Neuronal stem cell (in vitro differentiated cells): ENCODE measurements at regions not wholly inside any gene's neighbourhood (a gene's known extent, or its start where the extent isn't known, plus 50 kb on each side); places are given as distances from the start of the nearest gene placed in this dataset.

ENCODE experiments used
- DNase-seq: peaks from one replicate; pipeline ENCODE4 v3.0.0-alpha.2; 2013; ENCODE audit warnings: low spot score
- H2AFZ ChIP-seq: one replicate; pipeline ENCODE4 v1.6.1; 2013; ENCODE audit warnings: mild to moderate bottlenecking, low read length, inconsistent platforms
- H2AK5ac ChIP-seq: 2 replicates; pipeline ENCODE4 v1.6.1; 2013; ENCODE audit warnings: low read depth, mild to moderate bottlenecking, inconsistent platforms, low read length, moderate library complexity, mixed read lengths
- H2BK120ac ChIP-seq: 2 replicates; pipeline ENCODE4 v1.6.1; 2013; ENCODE audit warnings: low read depth, mild to moderate bottlenecking, inconsistent platforms, low read length, moderate library complexity, mixed read lengths
- H2BK12ac ChIP-seq: one replicate; pipeline ENCODE4 v1.6.1; 2013; ENCODE audit warnings: low read length, inconsistent platforms
- H2BK15ac ChIP-seq: 2 replicates; pipeline ENCODE4 v1.6.1; 2013; ENCODE audit warnings: mild to moderate bottlenecking, low read length, inconsistent platforms, mixed read lengths
- H2BK5ac ChIP-seq: one replicate; pipeline ENCODE4 v1.6.1; 2013; ENCODE audit warnings: inconsistent platforms, mild to moderate bottlenecking, low read length, moderate library complexity
- H3K14ac ChIP-seq: one replicate; pipeline ENCODE4 v1.6.1; 2013; ENCODE audit warnings: low read length, inconsistent platforms
- H3K18ac ChIP-seq: 2 replicates; pipeline ENCODE4 v1.6.1; 2013; ENCODE audit warnings: low read length, inconsistent platforms
- H3K23ac ChIP-seq: 2 replicates; pipeline ENCODE4 v1.6.1; 2013; ENCODE audit warnings: low read depth, mild to moderate bottlenecking, mixed read lengths, low read length, inconsistent platforms; ENCODE audit not compliant: poor library complexity
- H3K27ac ChIP-seq: replicated peaks from 3 replicates; pipeline ENCODE4 v1.5.1; 2013; ENCODE audit warnings: low read length, inconsistent platforms
- H3K27me3 ChIP-seq, 3 experiments: 2 replicates each; pipeline ENCODE4 v1.6.1; 2013; ENCODE audit warnings: low read length in 3 of 3, mild to moderate bottlenecking in 2 of 3, inconsistent platforms in 1 of 3, low read depth in 1 of 3, mixed read lengths in 1 of 3, moderate library complexity in 1 of 3; ENCODE audit not compliant: control insufficient read depth in 3 of 3, insufficient read depth in 3 of 3
- H3K36me3 ChIP-seq, 2 donors: replicated peaks in 1 of 2; 2 replicates each; pipeline ENCODE4 v1.6.1; 2013; ENCODE audit warnings: low read length in 2 of 2; ENCODE audit not compliant: control insufficient read depth in 2 of 2, insufficient read depth in 2 of 2
- H3K4ac ChIP-seq: 2 replicates; pipeline ENCODE4 v1.6.1; 2013; ENCODE audit warnings: inconsistent platforms, mild to moderate bottlenecking, low read length, moderate library complexity
- H3K4me1 ChIP-seq, 2 donors: 1 replicate in 1 of 2; 2 replicates in 1 of 2; pipeline ENCODE4 v1.6.1; 2013; ENCODE audit warnings: low read length in 2 of 2, low read depth in 1 of 2; ENCODE audit not compliant: control insufficient read depth in 2 of 2, insufficient read depth in 1 of 2
- H3K4me2 ChIP-seq: one replicate; pipeline ENCODE4 v1.6.1; 2013; ENCODE audit warnings: mild to moderate bottlenecking, low read length, inconsistent platforms; ENCODE audit not compliant: insufficient read depth, poor library complexity, severe bottlenecking
- H3K4me3 ChIP-seq, 2 donors: 2 replicates each; pipeline ENCODE4 v1.5.1; 2013; ENCODE audit warnings: low read length in 2 of 2, mild to moderate bottlenecking in 2 of 2, inconsistent platforms in 1 of 2, moderate library complexity in 1 of 2
- H3K79me1 ChIP-seq: one replicate; pipeline ENCODE4 v1.6.1; 2013; ENCODE audit warnings: low read depth, mild to moderate bottlenecking, inconsistent platforms, low read length, moderate library complexity
- H3K9ac ChIP-seq: one replicate; pipeline ENCODE4 v1.6.1; 2013; ENCODE audit warnings: mild to moderate bottlenecking, low read depth, low read length, inconsistent platforms; ENCODE audit not compliant: poor library complexity
- H3K9me3 ChIP-seq, 2 donors: replicated peaks in 1 of 2; 2 replicates each; pipeline versions ENCODE3 to v1.6.1; 2013; ENCODE audit warnings: low read length in 2 of 2, mild to moderate bottlenecking in 2 of 2, inconsistent platforms in 1 of 2, low read depth in 1 of 2, mixed read lengths in 1 of 2, moderate library complexity in 1 of 2; ENCODE audit not compliant: control insufficient read depth in 2 of 2, insufficient read depth in 1 of 2
- H4K8ac ChIP-seq: one replicate; pipeline ENCODE4 v1.6.1; 2013; ENCODE audit warnings: low read depth, mild to moderate bottlenecking, inconsistent platforms, low read length, moderate library complexity
- H4K91ac ChIP-seq: one replicate; pipeline ENCODE4 v1.6.1; 2013; ENCODE audit warnings: low read length, low read depth, mild to moderate bottlenecking, inconsistent platforms; ENCODE audit not compliant: poor library complexity
- WGBS, 2 donors: extraction: QIAGEN DNeasy Blood & Tissue Kit; methylation state at CpG; one replicate each; pipeline ENCODE4 v1.1.7; 2013; ENCODE audit warnings: missing lambda C conversion rate in 2 of 2, mixed read lengths in 1 of 2; ENCODE audit not compliant: insufficient read length in 2 of 2, insufficient replicate concordance in 1 of 2; ENCODE audit errors: extremely low coverage in 2 of 2; 5-methylcytosine and 5-hydroxymethylcytosine counted together

DNA sequence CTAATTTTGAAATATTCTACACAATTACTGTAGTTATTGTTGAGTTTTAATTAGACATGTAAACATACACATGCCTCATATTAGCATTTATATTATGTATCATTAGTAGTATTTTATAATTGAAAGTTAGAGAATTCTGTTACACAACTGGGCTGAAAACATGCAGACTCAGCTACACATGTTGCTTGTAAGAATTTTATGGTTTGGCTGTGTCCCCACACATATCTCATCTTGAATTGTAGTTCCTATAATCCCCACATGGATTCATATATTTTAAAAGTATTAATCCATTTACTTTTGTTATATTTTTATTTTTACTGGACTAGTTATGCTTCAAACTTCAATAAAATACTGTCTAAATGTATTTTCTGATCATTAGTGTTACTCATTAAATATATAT lies 2075.3 kb upstream of the C9orf72 start:
- no peak overlapping the region for H3K23ac ChIP-seq
- no peak overlapping the region for H2BK12ac ChIP-seq
- H4K8ac ChIP-seq: no peak overlapping the region
- no peak overlapping the region for H3K4ac ChIP-seq
- H2AK5ac ChIP-seq: no peak overlapping the region
- no peaks in the 10 kb centered on the region for H3K9me3 ChIP-seq
- no peak overlapping the region for H3K9ac ChIP-seq
- H3K4me3 ChIP-seq: no peak overlapping the region
- no peaks in the 10 kb centered on the region for H3K36me3 ChIP-seq
- no peak overlapping the region for H3K18ac ChIP-seq
- no peak overlapping the region for H3K27ac ChIP-seq
- no peak overlapping the region for H4K91ac ChIP-seq
- no peak overlapping the region for H2AFZ ChIP-seq
- no peak overlapping the region for H3K4me2 ChIP-seq
- H3K79me1 ChIP-seq: no peaks in the 10 kb centered on the region
- no peaks in the 10 kb centered on the region for H3K27me3 ChIP-seq
- H2BK5ac ChIP-seq: no peak overlapping the region
- H2BK15ac ChIP-seq: no peak overlapping the region
- H3K14ac ChIP-seq: no peak overlapping the region
- H3K4me1 ChIP-seq: no peaks in the 10 kb centered on the region
- no peak for DNase-seq
- H2BK120ac ChIP-seq: no peak overlapping the region

DNA sequence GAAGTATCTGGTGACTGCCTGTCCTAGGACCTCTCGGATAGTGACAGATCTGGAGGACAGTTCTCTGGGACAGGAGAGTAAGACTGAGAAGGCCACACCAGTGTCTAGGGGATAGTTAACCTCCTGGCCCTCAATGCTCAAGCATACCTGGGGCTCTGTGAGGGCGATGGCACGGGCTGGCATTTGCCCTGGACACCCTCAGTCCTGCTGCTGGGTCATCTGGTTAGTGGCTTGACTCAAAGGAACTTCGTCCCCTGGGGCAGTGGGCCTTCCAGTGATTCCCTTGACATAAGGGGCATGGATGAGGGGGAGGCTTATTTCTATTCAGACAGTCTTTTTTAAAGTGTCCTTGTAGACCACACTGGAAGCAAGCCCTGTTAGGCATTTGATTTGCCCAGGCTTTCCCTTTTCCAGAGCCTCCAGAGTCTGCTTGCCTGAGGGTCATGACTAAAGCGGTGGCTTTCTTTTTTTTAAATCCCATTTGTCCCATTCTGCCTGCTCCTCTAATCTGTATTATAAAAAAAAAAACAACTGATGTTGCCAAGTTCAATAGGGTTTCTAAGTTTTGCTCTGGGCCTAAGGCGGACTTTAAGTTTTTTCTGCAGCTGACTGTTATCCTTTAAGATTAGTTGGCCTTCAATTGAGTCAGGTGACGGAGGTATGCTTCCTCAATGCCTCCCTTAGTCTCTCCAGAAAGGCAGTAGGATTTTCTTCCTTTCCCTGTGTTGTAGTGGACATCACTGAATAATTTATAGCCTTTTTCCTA lies 2083.5 kb upstream of the C9orf72 start:
- Histone ChIP-seq H3K4ac (no peak overlapping the region), H2BK12ac (no peak overlapping the region), H2AFZ (no peak overlapping the region), H3K36me3 (no peaks in the 10 kb centered on the region), H3K4me3 (no peak overlapping the region), H3K14ac (no peak overlapping the region), H3K9me3 (no peaks in the 10 kb centered on the region), H4K91ac (no peak overlapping the region), H2BK120ac (no peak overlapping the region), H3K9ac (no peak overlapping the region), H4K8ac (no peak overlapping the region), H3K79me1 (no peaks in the 10 kb centered on the region), H2BK15ac (no peak overlapping the region), H2AK5ac (no peak overlapping the region), H3K23ac (no peak overlapping the region), H3K4me2 (no peak overlapping the region), H3K27me3 (no peaks in the 10 kb centered on the region), H3K18ac (no peak overlapping the region), H3K27ac (no peak overlapping the region), H2BK5ac (no peak overlapping the region), H3K4me1 (no peaks in the 10 kb centered on the region)
- WGBS, 2 donors: no CpG with 5 or more reads among the region's 7 CpGs
- DNase-seq: no peak

DNA sequence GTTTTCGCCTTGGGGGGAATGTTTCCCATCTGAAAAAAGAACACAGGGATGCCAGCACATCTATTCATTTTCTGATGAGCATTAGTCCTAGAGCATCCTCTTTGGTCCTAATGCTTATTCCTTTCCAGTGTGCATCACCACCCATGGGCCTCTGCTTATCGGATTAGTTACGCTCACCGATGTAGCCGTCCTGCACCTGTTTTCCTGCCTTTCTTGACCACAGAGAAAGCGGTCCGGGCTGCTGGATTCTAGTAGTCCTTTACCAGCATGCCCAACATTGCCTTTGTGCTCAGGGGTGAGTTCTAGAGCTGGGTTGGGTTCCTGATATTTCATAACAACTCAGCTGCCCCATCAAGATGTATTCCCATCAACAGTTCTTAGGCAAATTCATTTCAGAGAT lies 2084.5 kb upstream of the C9orf72 start:
- Histone ChIP-seq H3K18ac (no peak overlapping the region), H4K91ac (no peak overlapping the region)

DNA sequence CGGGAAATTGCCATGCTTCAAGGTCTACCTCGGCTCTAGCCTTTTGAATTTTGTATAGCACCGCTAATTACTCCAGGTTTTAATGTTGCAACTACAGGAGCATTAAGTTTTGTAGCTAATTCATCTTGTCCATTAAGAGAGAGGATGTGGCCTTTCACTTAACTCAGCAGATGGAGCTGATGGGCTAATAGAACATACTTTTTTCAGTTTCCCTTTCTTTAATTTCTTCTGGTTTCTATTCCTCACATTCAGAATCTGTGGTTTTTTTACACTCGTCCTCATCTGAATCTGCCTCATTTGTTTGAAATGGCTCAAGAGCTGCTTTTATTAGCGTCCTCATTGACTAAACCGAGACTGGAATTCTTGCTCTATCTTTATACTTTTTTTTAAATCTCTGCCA lies 2085.7 kb upstream of the C9orf72 start:
- Histone ChIP-seq H2AFZ (no peak overlapping the region), H3K9me3 (no peaks in the 10 kb centered on the region), H4K91ac (no peak overlapping the region), H2AK5ac (no peak overlapping the region), H3K79me1 (no peaks in the 10 kb centered on the region), H2BK5ac (no peak overlapping the region), H3K27ac (no peak overlapping the region), H3K4me3 (no peak overlapping the region), H4K8ac (no peak overlapping the region), H3K23ac (no peak overlapping the region), H3K4me1 (no peaks in the 10 kb centered on the region), H2BK120ac (no peak overlapping the region), H3K4ac (no peak overlapping the region), H2BK12ac (no peak overlapping the region), H3K18ac (no peak overlapping the region), H3K4me2 (no peak overlapping the region), H3K27me3 (no peaks in the 10 kb centered on the region), H3K36me3 (no peaks in the 10 kb centered on the region), H3K14ac (no peak overlapping the region), H3K9ac (no peak overlapping the region), H2BK15ac (no peak overlapping the region)
- DNase-seq: no peak
- no CpG with 5 or more reads among the region's 6 CpGs for WGBS, 2 donors

More for the DNA sequence above, 2084.5 kb upstream of the C9orf72 start:
- no CpG with 5 or more reads among the region's 7 CpGs for WGBS, 2 donors
- no peak overlapping the region for H3K4me3 ChIP-seq
- H3K9ac ChIP-seq: no peak overlapping the region
- no peak overlapping the region for H2AFZ ChIP-seq
- H3K4ac ChIP-seq: no peak overlapping the region
- H3K4me2 ChIP-seq: no peak overlapping the region
- no peaks in the 10 kb centered on the region for H3K27me3 ChIP-seq
- H2AK5ac ChIP-seq: no peak overlapping the region
- no peaks in the 10 kb centered on the region for H3K4me1 ChIP-seq
- H4K8ac ChIP-seq: no peak overlapping the region
- no peaks in the 10 kb centered on the region for H3K79me1 ChIP-seq
- H3K14ac ChIP-seq: no peak overlapping the region
- no peak overlapping the region for H3K23ac ChIP-seq
- no peaks in the 10 kb centered on the region for H3K9me3 ChIP-seq
- H2BK120ac ChIP-seq: no peak overlapping the region
- H2BK12ac ChIP-seq: no peak overlapping the region
- no peak overlapping the region for H2BK15ac ChIP-seq
- no peak overlapping the region for H2BK5ac ChIP-seq
- no peaks in the 10 kb centered on the region for H3K36me3 ChIP-seq
- H3K27ac ChIP-seq: no peak overlapping the region
- DNase-seq: no peak
